LNCAP (cell line): ENCODE measurements at regions not wholly inside any gene's neighbourhood (a gene's known extent, or its start where the extent isn't known, plus 50 kb on each side); places are given as distances from the start of the nearest gene placed in this dataset.

ENCODE experiments used
- TF ChIP-seq, protein P1 (sequence below): fragments of 450-650 bp; IDR thresholded peaks from 2 replicates; pipeline ENCODE4 v1.5.1; 2017; ENCODE audit warnings: mild to moderate bottlenecking

DNA sequence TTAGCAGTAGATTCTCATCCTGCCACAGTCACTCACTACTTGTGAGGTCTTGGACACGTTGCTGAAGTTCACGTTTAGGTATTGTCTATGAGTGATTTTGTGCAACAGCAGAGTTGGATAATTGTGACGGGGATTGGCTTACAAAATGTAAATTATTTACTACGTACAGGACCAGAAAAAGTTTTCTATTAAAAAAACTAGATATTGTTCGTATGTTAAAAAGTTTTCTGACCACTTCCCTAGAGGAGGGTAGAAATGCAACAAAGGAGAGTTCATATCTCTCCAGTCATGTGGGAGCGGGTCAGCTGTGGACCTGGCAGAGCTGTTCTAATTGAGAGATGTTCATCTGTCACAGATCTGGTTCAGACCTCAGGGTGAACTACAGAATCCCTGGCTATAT, 976.1 kb upstream of the NUDT12 start:
- TF ChIP-seq, protein P1, sequence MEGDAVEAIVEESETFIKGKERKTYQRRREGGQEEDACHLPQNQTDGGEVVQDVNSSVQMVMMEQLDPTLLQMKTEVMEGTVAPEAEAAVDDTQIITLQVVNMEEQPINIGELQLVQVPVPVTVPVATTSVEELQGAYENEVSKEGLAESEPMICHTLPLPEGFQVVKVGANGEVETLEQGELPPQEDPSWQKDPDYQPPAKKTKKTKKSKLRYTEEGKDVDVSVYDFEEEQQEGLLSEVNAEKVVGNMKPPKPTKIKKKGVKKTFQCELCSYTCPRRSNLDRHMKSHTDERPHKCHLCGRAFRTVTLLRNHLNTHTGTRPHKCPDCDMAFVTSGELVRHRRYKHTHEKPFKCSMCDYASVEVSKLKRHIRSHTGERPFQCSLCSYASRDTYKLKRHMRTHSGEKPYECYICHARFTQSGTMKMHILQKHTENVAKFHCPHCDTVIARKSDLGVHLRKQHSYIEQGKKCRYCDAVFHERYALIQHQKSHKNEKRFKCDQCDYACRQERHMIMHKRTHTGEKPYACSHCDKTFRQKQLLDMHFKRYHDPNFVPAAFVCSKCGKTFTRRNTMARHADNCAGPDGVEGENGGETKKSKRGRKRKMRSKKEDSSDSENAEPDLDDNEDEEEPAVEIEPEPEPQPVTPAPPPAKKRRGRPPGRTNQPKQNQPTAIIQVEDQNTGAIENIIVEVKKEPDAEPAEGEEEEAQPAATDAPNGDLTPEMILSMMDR: no peak

DNA sequence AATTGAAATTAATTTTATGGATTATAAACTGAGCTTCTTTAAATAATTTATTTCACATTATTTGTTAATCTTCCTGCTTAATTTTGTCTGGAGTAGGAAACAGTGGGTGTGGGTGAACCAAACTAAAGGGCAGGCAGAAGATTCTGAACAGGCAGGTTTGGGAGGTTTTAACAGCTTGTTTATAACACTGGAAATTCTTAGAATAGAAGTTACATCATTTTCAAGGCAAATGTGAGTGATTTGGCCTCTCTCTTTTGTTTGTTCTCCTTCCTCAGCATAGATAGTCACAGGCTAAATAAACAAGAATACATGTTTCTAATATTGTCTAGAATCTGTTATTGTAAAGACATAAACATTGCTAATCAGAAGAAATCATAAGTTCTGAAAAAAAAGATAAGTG, 970.9 kb upstream of the NUDT12 start:
- TF ChIP-seq, protein P1: no peak

DNA sequence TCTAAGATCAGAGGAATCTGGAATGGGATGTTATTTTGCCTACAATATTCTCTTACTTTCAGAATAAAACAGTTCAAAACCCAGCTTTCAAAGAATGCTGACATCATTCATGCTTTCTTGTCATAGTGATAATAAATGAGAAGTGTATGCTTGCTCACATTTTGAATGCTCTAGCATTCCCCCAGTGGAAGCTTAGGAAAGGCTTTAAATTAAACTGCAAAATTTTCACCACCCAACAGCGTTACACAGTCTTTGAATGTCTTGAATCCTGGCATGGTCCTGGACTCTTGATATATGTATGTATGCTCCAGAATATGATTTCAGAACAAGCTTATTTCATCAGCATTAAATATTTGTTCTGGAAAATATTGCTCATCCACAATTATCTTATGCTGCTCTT, 964.3 kb upstream of the NUDT12 start:
- TF ChIP-seq, protein P1: no peak

DNA sequence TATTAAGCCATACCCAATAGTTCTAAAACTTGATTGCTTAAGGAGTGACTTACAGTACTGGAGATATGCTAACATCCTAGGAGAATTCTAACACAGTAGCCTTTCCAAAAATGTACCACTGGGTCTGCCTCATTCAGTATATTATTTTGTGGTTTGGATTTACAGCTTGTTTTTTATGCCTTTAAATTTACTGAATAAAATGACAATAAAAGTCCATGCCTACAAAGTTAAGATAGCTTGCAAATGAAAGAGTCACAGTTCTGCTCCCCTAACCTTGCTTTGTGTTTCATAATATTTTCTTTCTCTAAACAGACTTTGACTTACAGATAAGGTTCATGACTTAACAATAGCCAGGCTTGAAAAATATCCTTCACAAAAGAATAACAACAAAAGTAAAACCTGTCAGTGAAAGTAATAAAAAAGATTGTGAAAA, 951.1 kb upstream of the NUDT12 start:
- TF ChIP-seq, protein P1: no peak

DNA sequence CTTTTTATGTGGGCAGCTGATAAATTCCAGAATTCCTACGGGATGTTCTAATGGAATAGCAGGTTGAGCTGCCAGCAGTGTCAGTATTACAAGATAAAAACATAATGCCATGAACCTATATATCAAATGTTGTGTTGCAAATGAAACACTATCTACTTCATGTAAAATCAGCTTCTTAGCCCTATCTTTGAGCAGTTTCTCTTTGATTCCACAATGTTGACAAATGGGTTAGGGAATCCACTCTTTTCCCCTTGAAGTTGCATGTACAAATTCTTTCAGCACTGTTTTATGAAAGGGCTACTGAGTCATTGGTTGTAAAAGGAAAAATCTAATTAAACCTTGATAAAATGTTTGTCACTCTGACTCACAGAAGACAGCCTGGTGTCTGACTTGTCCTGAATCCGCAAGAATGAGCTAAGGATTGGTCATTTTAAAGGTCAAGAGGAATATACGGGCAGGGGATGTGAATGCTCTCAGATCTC, 950.6 kb upstream of the NUDT12 start:
- TF ChIP-seq, protein P1: no peak

- TF ChIP-seq, protein P1: no peak
Measured at GRCh38 chr5:104512063-104512825, 949.7 kb upstream of the NUDT12 start.

DNA sequence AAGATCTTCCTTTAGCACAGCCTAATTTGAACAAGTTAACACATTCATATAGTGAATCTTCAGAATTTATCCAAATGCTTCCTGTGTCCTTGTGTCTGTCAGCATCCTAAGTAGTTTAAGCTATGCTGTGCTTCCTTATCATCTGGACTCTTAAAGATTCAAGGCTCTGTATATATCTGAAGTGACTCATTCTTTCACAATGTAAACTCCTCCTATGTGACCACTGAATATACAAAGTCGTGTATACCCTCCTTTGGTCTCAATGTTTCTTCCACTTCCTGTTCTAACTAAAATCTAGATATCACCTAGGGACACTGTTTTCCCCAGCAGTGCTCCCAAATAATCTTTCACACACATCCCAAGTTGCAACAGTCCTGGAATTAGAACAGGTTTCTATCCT, 935.7 kb upstream of the NUDT12 start:
- TF ChIP-seq, protein P1: no peak
